NCI-H2196 (cell line): ENCODE measurements at regions not wholly inside any gene's neighbourhood (a gene's known extent, or its start where the extent isn't known, plus 50 kb on each side); places are given as distances from the start of the nearest gene placed in this dataset.
"Not testable (repeated sequence)": the region's sequence is repeated elsewhere in the genome, so short reads cannot be mapped to it uniquely, and the experiment has no call there.

Experiments used
- DNase-seq: peaks from one replicate; lab custom pipeline; 2025; ENCODE audit not compliant: unreplicated experiment; lab: John Stamatoyannopoulos, UW

DNA sequence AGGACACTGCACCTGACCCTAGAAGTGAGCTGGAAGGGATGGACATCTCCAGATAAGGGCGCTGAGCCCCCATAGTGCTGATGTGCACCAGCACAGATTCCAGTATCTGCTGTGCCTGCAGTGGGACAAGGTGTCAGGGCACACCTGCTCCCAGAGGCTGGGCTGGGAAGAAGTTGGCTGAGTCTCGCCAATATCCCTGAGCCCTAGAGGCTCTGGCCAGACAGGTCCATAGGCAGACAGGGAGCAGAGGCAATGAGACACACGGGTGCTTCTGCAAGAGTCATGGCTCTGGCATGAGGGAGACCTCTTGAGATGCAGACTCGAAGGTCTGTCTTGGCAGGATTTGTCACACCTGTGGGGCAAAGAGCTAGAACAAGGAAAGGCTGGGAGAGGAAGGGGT is 1321.5 kb downstream of the UQCRFS1 start:
- DNase-seq, result no peak

DNA sequence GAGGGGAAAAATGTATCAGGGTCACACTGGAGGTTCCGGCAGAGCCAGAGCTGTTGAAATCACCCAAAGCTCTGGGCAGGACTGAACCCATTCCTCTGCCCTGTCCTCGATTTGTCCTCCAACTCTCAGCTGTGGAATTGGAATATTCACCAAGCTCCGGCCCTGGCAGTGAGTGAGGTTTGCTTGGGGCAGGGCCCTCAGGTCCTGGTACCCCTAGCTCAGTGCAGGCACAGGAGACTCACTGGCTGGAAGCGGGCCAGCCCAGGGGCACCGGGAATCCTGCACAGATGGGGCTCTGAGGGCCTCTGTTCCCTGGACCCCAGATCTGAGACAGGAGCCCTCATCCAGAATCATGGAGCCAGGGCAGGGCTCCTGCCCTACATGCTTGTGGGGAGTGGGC is 1322.3 kb downstream of the UQCRFS1 start:
- no peak for DNase-seq

DNA sequence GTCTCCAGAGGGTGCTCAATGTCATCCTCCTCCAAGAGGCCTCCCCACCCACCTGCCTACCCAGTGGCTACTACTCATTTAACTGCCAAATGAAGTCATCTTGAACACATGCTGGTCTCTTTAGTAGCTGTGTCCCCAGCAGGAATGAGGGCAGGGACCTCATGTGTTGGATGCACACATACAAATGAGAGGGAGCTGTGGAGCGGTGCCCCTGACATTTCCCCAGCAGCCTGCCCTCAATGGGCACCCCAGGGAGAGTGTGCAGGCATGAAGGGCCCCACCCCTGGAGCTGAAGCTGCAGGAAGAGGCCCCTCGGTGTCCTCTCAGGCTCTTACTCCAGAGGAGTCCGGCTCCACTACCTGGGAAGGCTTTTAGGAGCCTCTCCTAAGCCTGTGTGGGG is 1322.7 kb downstream of the UQCRFS1 start:
- DNase-seq, result no peak

DNA sequence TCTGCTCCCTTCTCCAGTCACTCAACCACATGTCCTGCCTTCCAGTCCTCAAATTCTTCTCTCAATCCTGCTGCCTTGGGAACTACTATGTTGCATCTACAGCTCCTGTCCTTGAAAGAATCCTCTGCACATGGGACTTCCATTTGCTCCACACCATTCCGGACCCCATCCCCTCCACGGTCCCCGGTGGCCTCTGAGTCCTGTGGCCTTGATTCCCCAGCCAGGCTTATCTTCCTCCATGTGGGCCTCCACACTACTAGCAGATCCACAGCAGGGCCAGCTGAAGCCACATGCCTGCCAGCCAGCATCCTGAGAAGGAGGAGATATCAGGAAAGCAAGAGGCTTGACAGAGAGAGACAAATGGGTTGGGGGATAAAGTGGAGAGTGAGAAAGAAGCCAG is 1323.8 kb downstream of the UQCRFS1 start:
- DNase-seq, result no peak

DNA sequence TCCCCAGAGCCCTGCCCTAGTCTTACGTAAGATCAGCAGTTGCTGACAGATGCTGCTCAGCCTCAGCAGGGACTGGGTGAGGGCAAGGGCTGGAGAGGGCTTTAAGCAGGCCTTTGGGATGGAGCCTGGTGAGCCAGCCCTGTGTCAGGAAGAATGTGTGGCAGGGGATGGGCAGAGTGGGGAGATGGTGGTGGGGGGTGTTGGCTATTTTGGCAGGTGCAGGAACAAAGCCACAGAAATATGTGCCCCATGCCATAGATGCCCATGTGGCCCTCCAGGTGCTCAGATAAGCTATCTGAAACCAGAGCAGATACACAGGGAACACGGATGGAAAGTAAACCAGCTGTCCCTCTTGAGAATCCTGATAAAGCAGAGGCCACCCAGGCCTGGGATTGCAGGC is 1325.0 kb downstream of the UQCRFS1 start:
- DNase-seq, result no peak

DNA sequence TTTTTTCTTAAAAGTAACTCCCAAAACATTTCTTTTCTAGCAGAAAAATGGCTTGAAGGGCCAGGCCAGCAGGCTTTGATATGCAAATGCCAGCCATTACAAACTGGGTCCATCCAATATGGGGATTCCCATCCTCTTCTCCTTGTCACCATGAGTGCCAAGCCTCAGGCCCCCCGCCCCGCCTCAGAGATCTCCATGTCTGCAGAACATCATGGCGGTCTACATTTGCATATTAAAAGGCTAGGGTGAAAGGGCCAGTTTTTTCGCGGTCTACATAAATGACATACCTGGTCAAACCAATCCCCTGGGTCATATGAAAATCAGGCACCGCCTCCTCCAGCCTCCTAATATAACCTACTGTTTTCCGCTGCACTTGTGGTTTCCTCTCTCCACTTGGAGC is 1327.6 kb downstream of the UQCRFS1 start:
- DNase-seq, result no peak

DNA sequence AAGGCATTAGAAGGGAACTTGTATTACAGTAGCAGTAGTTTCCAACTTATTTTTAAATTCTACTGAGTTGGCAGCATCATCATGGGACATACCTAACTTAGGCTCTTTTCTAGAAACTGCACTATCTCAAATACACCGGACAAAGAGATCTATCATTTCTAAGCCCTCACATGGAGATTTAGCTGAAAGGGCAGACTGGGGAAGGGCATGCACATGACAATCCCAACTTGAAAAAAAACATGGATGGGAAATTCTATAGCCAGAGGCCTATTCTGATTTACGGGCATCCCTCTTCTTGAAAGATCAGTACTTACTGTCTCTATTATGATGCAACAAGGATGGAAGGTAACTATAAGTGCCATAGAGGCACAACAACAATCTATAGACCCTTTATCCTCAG is 1328.6 kb downstream of the UQCRFS1 start:
- no peak for DNase-seq

DNA sequence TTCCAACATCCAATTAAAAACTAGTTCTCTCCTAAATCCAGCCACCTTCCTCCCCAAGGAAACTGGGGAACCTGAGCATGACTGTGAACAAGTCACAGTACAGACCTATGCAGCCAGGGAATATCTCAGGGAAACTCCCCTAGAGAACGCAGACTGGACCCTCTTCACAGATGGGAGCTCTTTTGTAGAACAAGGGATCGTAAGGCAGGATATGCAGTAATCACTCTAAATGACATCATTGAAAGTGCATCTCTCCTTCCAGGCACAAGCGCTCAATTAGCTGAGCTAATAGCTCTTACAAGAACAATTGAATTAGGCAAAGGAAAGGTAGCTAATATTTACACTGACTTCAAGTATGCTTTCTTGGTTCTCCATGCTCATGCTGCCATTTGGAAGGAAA is 1331.7 kb downstream of the UQCRFS1 start:
- no peak for DNase-seq

DNA sequence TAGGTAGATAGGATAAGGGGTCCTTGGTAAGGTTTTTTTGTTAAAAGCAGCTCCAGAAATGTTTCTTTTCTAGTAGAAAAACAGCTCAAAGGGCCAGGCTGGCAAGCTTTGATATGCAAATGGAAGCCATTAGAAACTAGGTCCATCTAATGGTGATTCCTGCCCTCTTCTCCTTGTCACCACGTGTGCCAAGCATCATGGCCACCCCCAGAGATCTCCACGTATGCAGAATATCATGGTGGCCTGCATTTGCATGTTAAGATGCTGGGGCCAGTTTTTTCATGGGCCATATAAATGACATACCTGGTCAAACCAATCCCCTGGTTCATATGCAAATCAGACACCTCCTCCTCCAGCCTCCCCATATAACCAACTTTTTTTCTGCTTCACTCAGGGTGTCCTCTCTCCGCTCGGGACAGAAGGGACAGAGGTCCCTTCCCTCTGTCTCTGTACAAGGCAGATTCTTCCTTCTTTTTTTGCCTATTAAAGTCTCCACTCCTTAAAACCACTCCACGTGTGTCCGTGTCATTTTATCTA is 1335.9 kb downstream of the UQCRFS1 start:
- no peak for DNase-seq

DNA sequence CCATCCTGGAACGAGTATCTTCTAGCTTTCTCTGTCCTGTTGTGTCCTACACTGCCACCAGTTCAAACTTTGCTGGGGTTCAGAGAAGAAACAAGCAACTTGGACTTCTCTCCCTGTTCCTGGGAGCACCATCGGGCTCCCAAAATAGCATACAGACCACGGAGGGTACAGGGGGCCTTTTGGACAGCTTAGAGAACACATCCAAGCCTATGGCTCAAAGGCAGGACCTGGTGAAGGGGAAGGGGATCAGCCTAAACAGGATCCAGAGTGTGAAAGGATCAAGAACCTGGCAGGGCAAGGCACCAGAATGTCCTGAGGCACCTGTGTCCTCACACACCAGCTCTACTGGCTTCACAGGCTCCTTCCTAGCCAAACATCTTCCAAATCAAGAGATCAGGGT is 1336.5 kb downstream of the UQCRFS1 start:
- no peak for DNase-seq

DNA sequence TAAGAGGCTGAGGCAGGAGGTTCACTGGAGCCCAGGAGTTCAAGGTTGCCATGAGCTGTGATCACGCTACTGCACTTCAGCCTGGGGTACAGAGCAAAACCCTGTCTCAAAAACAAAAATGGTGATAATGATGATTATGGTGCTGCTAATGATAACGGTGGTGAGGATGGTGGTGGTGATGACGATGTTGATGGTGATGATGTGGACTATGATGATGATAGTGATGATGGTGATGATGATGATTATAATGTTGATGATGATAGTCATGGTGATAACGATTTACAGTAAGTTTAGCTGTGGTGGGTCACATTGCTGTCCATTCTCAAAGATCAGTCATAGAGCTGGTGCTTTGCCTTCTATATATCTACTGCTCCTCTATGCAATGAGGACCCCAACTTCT is 1340.6 kb downstream of the UQCRFS1 start:
- DNase-seq, result no peak

DNA sequence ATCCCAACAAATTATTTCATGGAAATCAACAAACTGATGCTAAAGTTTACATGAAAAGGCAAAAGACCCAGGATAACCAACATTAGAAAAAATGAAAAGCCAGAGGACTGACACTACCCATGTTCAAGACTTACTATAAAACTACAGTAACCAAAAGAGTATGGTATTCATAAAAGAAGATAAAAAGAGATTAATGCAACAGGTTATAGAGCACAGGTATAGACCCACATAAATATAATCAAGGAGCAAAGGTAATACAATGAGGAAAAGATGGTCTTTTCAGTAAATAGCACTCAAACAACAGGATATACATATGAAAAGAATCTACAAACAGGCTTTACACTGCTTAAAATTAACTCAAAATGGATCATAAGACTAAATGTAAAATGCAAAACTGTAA is 1342.7 kb downstream of the UQCRFS1 start:
- no peak for DNase-seq

DNA sequence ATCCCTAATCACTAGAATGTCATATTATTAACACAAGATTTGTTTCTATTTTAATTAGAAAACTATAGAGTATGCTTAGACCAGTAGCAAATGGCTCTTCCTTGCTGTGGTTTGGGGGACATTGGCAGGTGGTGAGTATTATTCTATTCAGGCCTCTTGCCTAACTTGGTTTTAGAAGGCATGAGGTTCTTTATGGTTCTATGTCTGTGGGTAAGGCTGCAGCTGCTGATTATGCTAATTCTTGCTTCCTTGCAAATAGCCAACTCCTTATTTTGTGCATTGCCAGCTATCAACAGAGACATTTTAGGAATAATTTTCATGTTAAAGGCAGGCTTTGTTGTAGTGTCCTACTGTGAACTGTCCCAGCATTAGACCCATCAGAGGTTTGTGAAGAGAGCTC is 1344.9 kb downstream of the UQCRFS1 start:
- DNase-seq, result no peak

DNA sequence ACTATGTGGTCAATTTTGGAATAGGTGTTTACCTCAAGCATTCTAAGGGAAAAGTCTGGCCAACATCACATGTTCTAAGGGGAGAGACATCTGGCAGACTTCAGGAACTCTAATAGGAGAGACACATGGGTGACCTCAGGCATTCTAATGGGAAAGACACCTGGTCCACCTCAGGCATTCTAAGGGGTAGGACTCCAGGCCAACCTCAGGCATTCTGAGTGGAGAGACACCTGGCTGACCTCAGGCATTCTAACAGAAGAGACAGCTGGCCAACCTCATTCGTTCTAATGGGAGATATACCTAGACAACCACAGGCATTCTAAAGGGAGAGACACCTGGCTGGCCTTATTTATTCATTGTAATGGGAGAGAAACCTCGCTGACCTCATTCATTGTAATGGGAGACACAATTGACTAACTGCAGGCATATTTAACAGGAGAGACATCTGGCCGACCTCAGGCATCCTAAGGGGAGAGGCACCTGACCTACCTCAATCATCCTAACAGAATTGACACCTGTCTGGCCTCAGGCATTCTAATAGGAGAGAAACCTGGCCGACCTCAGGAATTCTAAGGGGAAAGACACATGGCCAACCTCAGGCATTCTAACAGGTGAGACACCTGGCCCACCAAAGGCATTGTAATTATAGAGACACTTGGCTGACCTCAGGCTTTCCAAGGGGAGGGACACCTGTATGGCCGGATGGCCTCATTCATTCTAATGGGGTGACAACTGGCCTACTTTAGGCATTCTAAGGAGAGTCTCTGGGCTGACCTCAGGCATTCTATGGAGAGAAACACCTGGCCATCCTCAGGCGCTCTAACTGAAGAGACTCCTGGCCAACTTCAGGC is 1346.8 kb downstream of the UQCRFS1 start:
- no peak for DNase-seq

DNA sequence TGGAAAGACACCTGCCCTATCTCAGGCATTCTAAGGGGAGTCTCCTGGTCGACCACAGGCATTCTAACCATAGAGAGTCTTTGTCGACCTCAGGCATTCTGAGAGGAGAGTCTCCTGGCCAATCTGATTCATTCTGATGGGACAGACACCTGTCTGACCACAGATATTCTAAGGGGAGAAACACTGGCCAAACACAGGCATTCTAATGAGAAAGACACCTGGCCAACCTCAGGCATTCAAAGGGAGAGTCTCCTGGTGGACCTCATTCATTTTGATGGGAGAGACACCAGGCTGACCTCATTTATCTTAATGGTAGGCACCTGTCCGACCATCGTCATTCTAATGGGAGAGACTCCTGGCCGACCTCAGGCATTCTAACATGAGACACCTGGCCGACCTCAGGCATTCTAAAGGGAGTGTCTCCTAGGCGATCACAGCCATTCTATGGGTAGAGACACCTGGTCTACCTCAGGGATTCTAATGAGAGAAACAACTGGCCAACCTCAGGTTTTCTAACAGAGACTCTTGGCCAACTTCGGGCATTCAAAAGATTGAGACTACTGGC is 1351.5 kb downstream of the UQCRFS1 start:
- DNase-seq, result no peak

DNA sequence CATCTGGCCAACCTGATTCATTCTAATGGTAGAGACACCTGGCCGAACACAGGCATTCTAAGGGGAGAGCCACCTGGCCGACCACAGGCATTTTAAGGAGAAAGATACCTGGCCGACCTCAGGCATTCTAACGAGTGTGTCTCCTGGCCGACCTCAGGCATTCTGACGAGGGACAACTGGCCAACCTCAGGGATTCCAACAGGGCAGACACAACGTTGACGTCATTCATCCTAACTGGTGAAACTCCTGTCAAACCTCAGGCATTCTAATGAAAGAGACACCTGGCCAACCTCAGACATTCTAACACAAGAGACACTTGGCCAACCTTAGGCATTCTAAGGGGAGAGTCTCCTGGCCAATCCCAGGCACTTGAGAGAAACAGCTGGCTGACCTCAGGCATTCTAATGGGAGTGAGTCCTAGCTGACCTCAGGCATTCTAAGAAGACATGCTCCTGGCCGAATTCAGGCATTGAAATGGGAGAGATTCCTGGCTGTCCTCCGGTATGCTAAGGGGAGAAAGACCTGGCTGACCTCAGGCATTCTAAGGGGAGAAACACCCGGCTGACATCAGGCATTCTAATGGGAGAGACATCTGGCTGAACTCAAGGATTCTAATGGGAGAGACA is 1352.5 kb downstream of the UQCRFS1 start:
- DNase-seq, result no peak

DNA sequence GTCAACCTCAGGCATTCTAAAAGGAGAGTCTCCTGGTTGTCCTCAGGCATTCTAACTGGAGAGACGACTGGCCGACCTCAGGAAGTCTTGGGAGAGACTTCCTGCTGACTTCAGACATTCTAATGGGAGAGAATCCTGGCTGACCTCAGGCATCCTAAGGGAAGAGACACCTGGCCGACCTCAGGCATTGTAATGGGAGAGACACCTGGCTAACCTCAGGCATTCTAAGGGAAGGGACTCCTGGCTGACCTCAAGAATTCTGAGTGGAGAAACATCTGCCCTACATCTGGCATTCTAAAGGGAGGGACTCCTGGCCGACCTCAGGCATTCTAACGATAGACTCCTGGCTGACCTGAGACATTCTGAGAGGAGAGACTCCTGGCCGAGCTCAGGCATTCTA is 1353.3 kb downstream of the UQCRFS1 start:
- DNase-seq, result no peak

DNA sequence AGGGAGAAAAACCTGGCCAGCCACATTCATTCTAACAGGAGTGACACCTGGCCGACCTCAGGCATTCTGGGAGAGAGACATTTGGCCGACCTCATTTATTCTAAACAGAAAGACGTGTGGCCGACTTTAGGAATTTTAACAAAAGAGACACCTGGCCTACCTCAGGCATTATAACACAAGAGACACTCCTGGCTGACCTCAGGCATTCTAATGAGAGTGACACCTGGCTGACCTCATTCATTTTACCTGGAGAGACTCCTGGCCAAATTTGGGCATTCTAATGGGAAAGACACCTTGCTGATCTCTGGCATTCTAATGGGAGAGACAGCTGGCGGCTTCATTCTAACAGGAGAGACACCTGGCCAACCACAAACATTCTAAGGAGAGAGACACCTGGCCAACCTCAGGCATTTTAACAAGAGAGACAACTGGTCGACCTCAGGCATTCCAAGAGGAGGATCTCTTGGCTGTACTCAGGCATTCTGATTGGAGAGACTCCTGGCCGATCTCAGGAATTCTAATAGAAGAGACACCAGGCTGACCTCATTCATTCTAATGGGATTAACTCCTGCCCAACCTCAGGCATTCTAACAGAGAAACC is 1353.9 kb downstream of the UQCRFS1 start:
- no peak for DNase-seq

DNA sequence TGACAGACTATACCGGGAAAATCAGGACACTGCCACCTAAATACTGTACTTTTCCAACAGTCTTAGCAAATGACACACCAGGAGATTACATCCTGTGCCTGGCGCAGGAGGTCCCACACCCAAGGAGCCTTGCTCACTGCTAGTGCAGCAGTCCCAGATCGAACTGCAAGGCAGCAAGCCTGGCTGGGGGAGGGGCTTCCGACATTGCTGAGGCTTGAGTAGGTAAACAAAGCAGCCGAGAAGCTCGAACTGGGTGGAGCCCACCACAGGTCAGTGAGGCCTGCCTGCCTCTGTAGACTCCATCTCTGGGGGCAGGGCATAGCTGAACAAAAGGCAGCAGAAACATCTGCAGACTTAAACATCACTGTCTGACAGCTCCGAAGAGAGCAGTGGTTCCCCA is 1360.0 kb downstream of the UQCRFS1 start:
- not testable (repeated sequence) for DNase-seq

DNA sequence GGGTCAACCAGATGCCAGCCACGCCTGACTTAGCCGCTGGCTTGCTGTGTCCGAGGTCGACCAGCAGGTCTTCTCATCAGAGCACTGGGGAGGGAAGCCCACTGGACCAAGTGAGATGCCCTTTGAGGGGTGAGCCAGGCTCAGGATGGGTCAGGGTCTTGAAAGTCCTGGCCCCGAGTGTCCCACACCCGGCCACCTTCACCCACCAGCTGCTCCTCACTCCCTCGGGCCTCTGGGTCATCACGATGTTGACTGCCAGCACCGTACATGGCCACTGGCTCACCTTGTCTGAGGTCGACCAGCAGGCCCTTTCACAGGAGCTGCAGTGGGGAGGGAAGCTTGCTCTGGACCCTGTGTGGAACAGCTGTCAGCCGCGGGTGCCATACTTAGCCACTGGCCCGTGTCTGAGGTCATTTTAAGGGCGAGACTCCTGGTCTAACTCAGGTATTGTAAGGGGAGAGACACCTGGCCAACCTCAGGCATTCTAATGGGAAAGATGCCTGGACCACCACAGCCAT is 1361.3 kb downstream of the UQCRFS1 start:
- DNase-seq, result no peak

DNA sequence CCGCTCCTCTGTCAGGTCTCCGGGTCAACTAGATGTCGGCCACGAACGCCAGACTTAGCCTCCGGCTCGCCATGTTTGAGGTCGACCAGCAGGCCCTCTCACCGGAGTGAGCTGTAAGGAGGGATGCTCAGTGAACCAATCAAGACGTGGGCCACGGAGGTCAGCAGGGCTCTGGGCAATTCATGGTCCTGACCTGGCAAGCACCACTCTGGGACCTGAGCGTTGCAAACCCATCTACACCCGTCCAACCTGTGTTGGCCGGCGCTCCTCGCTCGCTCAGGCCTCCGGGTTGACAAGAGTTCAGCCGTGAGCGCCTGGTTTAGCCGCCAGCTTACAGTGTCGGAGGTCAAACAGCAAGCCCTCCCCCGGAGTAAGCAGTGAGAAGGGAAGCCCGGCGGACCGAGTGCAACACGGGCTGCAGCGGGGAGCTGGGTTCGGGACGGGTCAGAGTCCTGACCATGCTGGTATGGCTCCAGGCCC is 1361.9 kb downstream of the UQCRFS1 start:
- no peak for DNase-seq
